Stimulated activated CD4-positive, alpha-beta T cell treated with anti-CD3 and anti-CD28 coated beads, Interleukin-15, amount 100 ng/mL, for 48 hours (primary cell): ENCODE measurements at regions not wholly inside any gene's neighbourhood (a gene's known extent, or its start where the extent isn't known, plus 50 kb on each side); places are given as distances from the start of the nearest gene placed in this dataset.
A peak's percentile ranks its signal among the peaks of the same experiment; 100 is the strongest.
"Not testable (repeated sequence)": the region's sequence is repeated elsewhere in the genome, so short reads cannot be mapped to it uniquely, and the experiment has no call there.

Experiments
- DNase-seq, 2 donors: peaks; one replicate each; pipeline ENCODE4 v3.0.0-alpha.2; 2020; ENCODE audit warnings: low read depth in 2 of 2

GRCh38 chrX:74080165-74080564 lies 223.8 kb upstream of the ZCCHC13 start:
- DNase-seq, result no peak

GRCh38 chrX:74065831-74066390 lies 213.4 kb upstream of the XIST start:
- DNase-seq, result no peak

- no peak for DNase-seq
Observed at GRCh38 chrX:74063426-74064155, 211.1 kb upstream of the XIST start.

GRCh38 chrX:74061879-74062278 lies 209.4 kb upstream of the XIST start:
- DNase-seq, result no peak

- DNase-seq, result no peak
Observed at GRCh38 chrX:74049126-74049525, 196.6 kb upstream of the XIST start.

- not testable (repeated sequence) for DNase-seq
Observed at GRCh38 chrX:74034066-74034465, 181.6 kb upstream of the XIST start.

- not testable (repeated sequence) for DNase-seq
Observed at GRCh38 chrX:74031527-74031926, 179.0 kb upstream of the XIST start.

GRCh38 chrX:74030766-74031165 lies 178.3 kb upstream of the XIST start:
- DNase-seq, result not testable (repeated sequence)

- DNase-seq, result not testable (repeated sequence)
Observed at GRCh38 chrX:74025145-74025544, 172.6 kb upstream of the XIST start.

- DNase-seq, result no peak
Observed at GRCh38 chrX:74023203-74023602, 170.7 kb upstream of the XIST start.

- DNase-seq, result no peak
Observed at GRCh38 chrX:74018253-74018652, 165.7 kb upstream of the XIST start.

- DNase-seq, result peak; percentile 19 to 52
Observed at GRCh38 chrX:74015379-74016019, 163.0 kb upstream of the XIST start.

- DNase-seq, result no peak
Observed at GRCh38 chrX:74009041-74009440, 156.5 kb upstream of the XIST start.

- no peak for DNase-seq
Observed at GRCh38 chrX:73992019-73992418, 139.5 kb upstream of the XIST start.

- no peak for DNase-seq
Observed at GRCh38 chrX:73987166-73987565, 134.7 kb upstream of the XIST start.

GRCh38 chrX:73979551-73980131 lies 127.1 kb upstream of the XIST start:
- DNase-seq, result no peak

GRCh38 chrX:73977542-73978169 lies 125.1 kb upstream of the XIST start:
- peak in 1 of 2 donors; percentile 2 for DNase-seq

- not testable (repeated sequence) for DNase-seq
Observed at GRCh38 chrX:73967461-73967860, 114.9 kb upstream of the XIST start.

- DNase-seq, result no peak
Observed at GRCh38 chrX:73965833-73966232, 113.3 kb upstream of the XIST start.

- no peak for DNase-seq
Observed at GRCh38 chrX:73964579-73964978, 112.1 kb upstream of the XIST start.

GRCh38 chrX:73963682-73964081 lies 111.2 kb upstream of the XIST start:
- DNase-seq, result no peak

GRCh38 chrX:73962948-73963347 lies 110.4 kb upstream of the XIST start:
- DNase-seq, result no peak
